SK-N-SH (cell line): ENCODE measurements at regions not wholly inside any gene's neighbourhood (a gene's known extent, or its start where the extent isn't known, plus 50 kb on each side); places are given as distances from the start of the nearest gene placed in this dataset.

Experiments used
- CTCF ChIA-PET: fragments of 300-600, 350-600 bp; formaldehyde crosslinking; extraction: SDS; loops from one replicate; lab custom pipeline; 2021; lab: Yijun Ruan, JAX
- POLR2A ChIA-PET: fragments of 350-600 bp; sonication (Branson Sonifier 250); formaldehyde crosslinking; extraction: SDS; loops from one replicate; lab custom pipeline; 2020; ENCODE audit warnings: antibody characterized with exemption, inconsistent platforms; lab: Yijun Ruan, JAX
- DNase-seq: peaks from one replicate; pipeline ENCODE4 v3.0.0; 2012
- H2AFZ ChIP-seq: fragments of 200-600 bp; sonication (generic); 2 replicates; pipeline ENCODE4 v1.8.1; 2016; ENCODE audit warnings: antibody characterized with exemption, mild to moderate bottlenecking, low read depth
- H3F3A ChIP-seq: fragments of 200-600 bp; sonication (generic); replicated peaks from 2 replicates; pipeline ENCODE3; 2016; ENCODE audit warnings: antibody characterized with exemption, mild to moderate bottlenecking; ENCODE audit not compliant: insufficient read depth
- H3K27ac ChIP-seq, 2 experiments: fragments of 200-500 bp in 1 of 2; fragments of 200-600 bp in 1 of 2; sonication (Bioruptor generic) in 1 of 2; sonication (generic), shearing (Covaris generic) in 1 of 2; 2 replicates each; pipeline versions ENCODE4 v1.5.1 to v1.6.1; 2014 to 2016; ENCODE audit warnings: low read depth in 2 of 2, inconsistent platforms in 1 of 2, low read length in 1 of 2, mild to moderate bottlenecking in 1 of 2, mixed read lengths in 1 of 2
- H3K27me3 ChIP-seq: fragments of 200-600 bp; sonication (generic), shearing (Covaris generic); 2 replicates; pipeline ENCODE4 v1.6.1; 2016; ENCODE audit warnings: mixed run types; ENCODE audit not compliant: insufficient read depth
- H3K36me3 ChIP-seq, 2 experiments: fragments of 200-500 bp in 1 of 2; fragments of 200-600 bp in 1 of 2; sonication (Bioruptor generic) in 1 of 2; sonication (generic) in 1 of 2; replicated peaks in 1 of 2; 2 replicates each; pipeline versions ENCODE3 to v1.5.1; 2014 to 2016; ENCODE audit warnings: low read length in 1 of 2, mild to moderate bottlenecking in 1 of 2; ENCODE audit not compliant: insufficient read depth in 2 of 2, control insufficient read depth in 1 of 2
- H3K4me1 ChIP-seq, 2 experiments: fragments of 200-500 bp in 1 of 2; fragments of 200-600 bp in 1 of 2; sonication (Bioruptor generic) in 1 of 2; sonication (generic), shearing (Covaris generic) in 1 of 2; 2 replicates each; pipeline versions ENCODE4 v1.5.1 to v1.6.1; 2014 to 2016; ENCODE audit warnings: low read depth in 1 of 2, low read length in 1 of 2, mixed run types in 1 of 2; ENCODE audit not compliant: insufficient read depth in 2 of 2, control insufficient read depth in 1 of 2
- H3K4me2 ChIP-seq: fragments of 200-600 bp; sonication (generic), shearing (Covaris generic); 2 replicates; pipeline ENCODE4 v1.6.1; 2017; ENCODE audit warnings: mixed run types
- H3K4me3 ChIP-seq, 2 experiments: fragments of 200-500 bp in 1 of 2; fragments of 200-600 bp in 1 of 2; sonication (Bioruptor generic) in 1 of 2; sonication (generic), shearing (Covaris generic) in 1 of 2; 2 replicates each; pipeline versions ENCODE4 v1.5.1 to v1.8.1; 2014 to 2016; ENCODE audit warnings: low read depth in 2 of 2, inconsistent platforms in 1 of 2, low read length in 1 of 2, mild to moderate bottlenecking in 1 of 2, mixed read lengths in 1 of 2, moderate library complexity in 1 of 2
- H3K79me2 ChIP-seq: fragments of 200-600 bp; sonication (generic); 2 replicates; pipeline ENCODE4 v1.8.1; 2017; ENCODE audit warnings: mild to moderate bottlenecking; ENCODE audit not compliant: insufficient read depth
- H3K9ac ChIP-seq: fragments of 200-600 bp; sonication (generic); 2 replicates; pipeline ENCODE4 v1.6.1; 2017; ENCODE audit warnings: mixed run types
- H3K9me2 ChIP-seq: fragments of 200-600 bp; sonication (generic); 2 replicates; pipeline ENCODE4 v1.6.1; 2017; ENCODE audit warnings: mixed run types
- H3K9me3 ChIP-seq: fragments of 200-600 bp; sonication (generic); 2 replicates; pipeline ENCODE4 v1.6.1; 2017; ENCODE audit warnings: mixed run types, mild to moderate bottlenecking, moderate library complexity
- H4K20me1 ChIP-seq: fragments of 200-600 bp; sonication (generic); 2 replicates; pipeline ENCODE4 v1.6.1; 2017; ENCODE audit warnings: mild to moderate bottlenecking, mixed run types; ENCODE audit not compliant: insufficient read depth
- CHD2 ChIP-seq: fragments of 150-350 bp; IDR thresholded peaks from 2 replicates; pipeline ENCODE4 v1.6.1; 2018; ENCODE audit warnings: low read length; ENCODE audit not compliant: partially characterized antibody
- ELF1 ChIP-seq: IDR thresholded peaks from 2 replicates; pipeline ENCODE4 v1.4.0; 2012
- EZH2phosphoT487 ChIP-seq: fragments of 200-600 bp; sonication (generic); IDR thresholded peaks from 2 replicates; pipeline ENCODE4 v1.6.1; 2017; ENCODE audit warnings: low read depth, mixed run types, mild to moderate bottlenecking, antibody characterized with exemption, moderate library complexity, borderline replicate concordance
- FOSL2 ChIP-seq: IDR thresholded peaks from 2 replicates; pipeline ENCODE4 v1.4.0; 2012; ENCODE audit warnings: low read depth, mild to moderate bottlenecking, moderate library complexity, borderline replicate concordance
- FOXM1 ChIP-seq: IDR thresholded peaks from 2 replicates; pipeline ENCODE4 v1.4.0; 2012; ENCODE audit warnings: low read depth, mild to moderate bottlenecking
- GABPA ChIP-seq: IDR thresholded peaks from 2 replicates; pipeline ENCODE4 v1.4.0; 2012; ENCODE audit warnings: low read depth, mild to moderate bottlenecking
- JUND ChIP-seq: IDR thresholded peaks from 2 replicates; pipeline ENCODE4 v1.4.0; 2012
- MAX ChIP-seq: IDR thresholded peaks from 2 replicates; pipeline ENCODE4 v1.4.0; 2012; ENCODE audit warnings: low read depth
- MEF2A ChIP-seq: IDR thresholded peaks from 2 replicates; pipeline ENCODE4 v1.4.0; 2012; ENCODE audit warnings: low read depth, borderline replicate concordance
- NFIC ChIP-seq: IDR thresholded peaks from 2 replicates; pipeline ENCODE4 v1.4.0; 2012; ENCODE audit warnings: borderline replicate concordance
- NRF1 ChIP-seq: IDR thresholded peaks from 2 replicates; pipeline ENCODE4 v1.6.1; 2012; ENCODE audit warnings: low read depth, mild to moderate bottlenecking, low read length
- POLR2AphosphoS5 ChIP-seq: IDR thresholded peaks from 2 replicates; pipeline ENCODE4 v1.6.1; 2012; ENCODE audit warnings: low read depth, low read length
- RXRA ChIP-seq: IDR thresholded peaks from 2 replicates; pipeline ENCODE4 v1.4.0; 2012; ENCODE audit warnings: low read depth, mild to moderate bottlenecking, borderline replicate concordance
- SIN3A ChIP-seq: IDR thresholded peaks from 2 replicates; pipeline ENCODE4 v1.6.1; 2012; ENCODE audit warnings: low read depth, mild to moderate bottlenecking, low read length, moderate library complexity, borderline replicate concordance
- SMC3 ChIP-seq: IDR thresholded peaks from 2 replicates; pipeline ENCODE4 v1.6.1; 2012; ENCODE audit warnings: low read depth, low read length, improper control_type of control experiment
- TCF12 ChIP-seq: IDR thresholded peaks from 2 replicates; pipeline ENCODE4 v1.4.0; 2012
- TEAD4 ChIP-seq: IDR thresholded peaks from 2 replicates; pipeline ENCODE4 v1.4.0; 2012; ENCODE audit warnings: mild to moderate bottlenecking, borderline replicate concordance; ENCODE audit not compliant: insufficient read depth
- YY1 ChIP-seq: IDR thresholded peaks from 2 replicates; pipeline ENCODE4 v1.4.0; 2012; ENCODE audit warnings: low read depth, mild to moderate bottlenecking
- WGBS: methylation state at CpG from one replicate; pipeline ENCODE4 v1.1.6; 2017; ENCODE audit warnings: low lambda C conversion rate; 5-methylcytosine and 5-hydroxymethylcytosine counted together
- TF ChIP-seq, protein P1 (sequence below): IDR thresholded peaks from 2 replicates; pipeline ENCODE4 v1.6.1; 2012; ENCODE audit warnings: mild to moderate bottlenecking, low read depth, low read length, moderate library complexity
- TF ChIP-seq, protein P2 (sequence below): IDR thresholded peaks from 2 replicates; pipeline ENCODE4; 2012
- TF ChIP-seq, protein P3 (sequence below): fragments of 150-350 bp; IDR thresholded peaks from 2 replicates; pipeline ENCODE4 v1.6.1; 2017; ENCODE audit warnings: antibody characterized with exemption, low read length, low read depth, borderline replicate concordance

DNA sequence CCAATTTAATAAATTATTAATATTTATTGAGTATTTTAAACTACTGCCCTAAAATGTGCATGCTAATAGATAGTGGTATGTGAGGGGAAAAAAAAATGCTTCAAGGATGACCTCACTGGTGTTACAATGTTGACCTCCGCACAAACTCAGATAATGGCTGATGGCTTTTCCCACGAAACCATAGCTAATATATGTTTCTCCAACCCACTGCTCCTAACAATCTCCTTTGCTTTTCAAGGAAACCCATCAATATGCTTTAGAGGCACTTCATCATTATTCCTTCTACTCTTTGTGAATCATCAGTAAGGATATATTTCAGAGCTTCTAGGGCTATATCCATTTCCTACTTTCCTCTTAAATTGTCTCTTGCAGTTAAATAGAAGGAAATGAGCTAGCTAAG, 1752.0 kb upstream of the TENM3 start (continued):
- TF ChIP-seq EZH2phosphoT487, result no peak
- TF ChIP-seq CHD2, result no peak
- TF ChIP-seq TCF12, result no peak

DNA sequence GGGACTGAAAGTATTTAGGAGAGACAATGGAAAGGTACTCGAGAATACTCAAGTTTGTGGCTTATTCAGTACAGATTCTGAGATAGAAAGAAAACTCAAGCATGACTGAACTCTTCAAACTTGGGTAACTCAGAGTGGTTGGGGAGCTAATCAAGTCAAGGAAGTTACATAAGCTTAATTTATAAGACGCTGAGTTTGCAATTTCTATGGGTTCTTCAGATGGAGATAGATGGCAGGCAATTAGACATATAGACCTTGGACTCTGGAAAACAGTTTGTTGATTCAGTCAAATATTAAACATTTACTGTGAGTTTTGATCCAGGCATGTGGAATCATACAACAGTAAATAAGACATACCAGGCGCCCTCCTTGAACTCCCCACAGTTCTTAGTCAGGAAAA, 1749.9 kb upstream of the TENM3 start:
- TF ChIP-seq TCF12 (no peak), GABPA (no peak), POLR2AphosphoS5 (no peak), FOXM1 (no peak), ELF1 (no peak), EZH2phosphoT487 (no peak), NRF1 (no peak), NFIC (no peak), SMC3 (no peak), JUND (no peak), SIN3A (no peak), MAX (no peak), FOSL2 (no peak), MEF2A (no peak), RXRA (no peak), TEAD4 (no peak), YY1 (no peak)
- TF ChIP-seq, protein P1, sequence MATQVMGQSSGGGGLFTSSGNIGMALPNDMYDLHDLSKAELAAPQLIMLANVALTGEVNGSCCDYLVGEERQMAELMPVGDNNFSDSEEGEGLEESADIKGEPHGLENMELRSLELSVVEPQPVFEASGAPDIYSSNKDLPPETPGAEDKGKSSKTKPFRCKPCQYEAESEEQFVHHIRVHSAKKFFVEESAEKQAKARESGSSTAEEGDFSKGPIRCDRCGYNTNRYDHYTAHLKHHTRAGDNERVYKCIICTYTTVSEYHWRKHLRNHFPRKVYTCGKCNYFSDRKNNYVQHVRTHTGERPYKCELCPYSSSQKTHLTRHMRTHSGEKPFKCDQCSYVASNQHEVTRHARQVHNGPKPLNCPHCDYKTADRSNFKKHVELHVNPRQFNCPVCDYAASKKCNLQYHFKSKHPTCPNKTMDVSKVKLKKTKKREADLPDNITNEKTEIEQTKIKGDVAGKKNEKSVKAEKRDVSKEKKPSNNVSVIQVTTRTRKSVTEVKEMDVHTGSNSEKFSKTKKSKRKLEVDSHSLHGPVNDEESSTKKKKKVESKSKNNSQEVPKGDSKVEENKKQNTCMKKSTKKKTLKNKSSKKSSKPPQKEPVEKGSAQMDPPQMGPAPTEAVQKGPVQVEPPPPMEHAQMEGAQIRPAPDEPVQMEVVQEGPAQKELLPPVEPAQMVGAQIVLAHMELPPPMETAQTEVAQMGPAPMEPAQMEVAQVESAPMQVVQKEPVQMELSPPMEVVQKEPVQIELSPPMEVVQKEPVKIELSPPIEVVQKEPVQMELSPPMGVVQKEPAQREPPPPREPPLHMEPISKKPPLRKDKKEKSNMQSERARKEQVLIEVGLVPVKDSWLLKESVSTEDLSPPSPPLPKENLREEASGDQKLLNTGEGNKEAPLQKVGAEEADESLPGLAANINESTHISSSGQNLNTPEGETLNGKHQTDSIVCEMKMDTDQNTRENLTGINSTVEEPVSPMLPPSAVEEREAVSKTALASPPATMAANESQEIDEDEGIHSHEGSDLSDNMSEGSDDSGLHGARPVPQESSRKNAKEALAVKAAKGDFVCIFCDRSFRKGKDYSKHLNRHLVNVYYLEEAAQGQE, result no peak
- TF ChIP-seq, protein P2, sequence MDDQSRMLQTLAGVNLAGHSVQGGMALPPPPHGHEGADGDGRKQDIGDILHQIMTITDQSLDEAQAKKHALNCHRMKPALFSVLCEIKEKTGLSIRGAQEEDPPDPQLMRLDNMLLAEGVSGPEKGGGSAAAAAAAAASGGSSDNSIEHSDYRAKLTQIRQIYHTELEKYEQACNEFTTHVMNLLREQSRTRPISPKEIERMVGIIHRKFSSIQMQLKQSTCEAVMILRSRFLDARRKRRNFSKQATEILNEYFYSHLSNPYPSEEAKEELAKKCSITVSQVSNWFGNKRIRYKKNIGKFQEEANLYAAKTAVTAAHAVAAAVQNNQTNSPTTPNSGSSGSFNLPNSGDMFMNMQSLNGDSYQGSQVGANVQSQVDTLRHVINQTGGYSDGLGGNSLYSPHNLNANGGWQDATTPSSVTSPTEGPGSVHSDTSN, result no peak
- TF ChIP-seq, protein P3, sequence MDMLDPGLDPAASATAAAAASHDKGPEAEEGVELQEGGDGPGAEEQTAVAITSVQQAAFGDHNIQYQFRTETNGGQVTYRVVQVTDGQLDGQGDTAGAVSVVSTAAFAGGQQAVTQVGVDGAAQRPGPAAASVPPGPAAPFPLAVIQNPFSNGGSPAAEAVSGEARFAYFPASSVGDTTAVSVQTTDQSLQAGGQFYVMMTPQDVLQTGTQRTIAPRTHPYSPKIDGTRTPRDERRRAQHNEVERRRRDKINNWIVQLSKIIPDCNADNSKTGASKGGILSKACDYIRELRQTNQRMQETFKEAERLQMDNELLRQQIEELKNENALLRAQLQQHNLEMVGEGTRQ, result no peak
- Histone ChIP-seq H3K9me2 (no peaks in the 10 kb centered on the region), H3K9me3 (no peaks in the 10 kb centered on the region), H3K79me2 (no peaks in the 10 kb centered on the region), H4K20me1 (no peaks in the 10 kb centered on the region), H3K4me2 (no peak overlapping the region), H3F3A (no peaks in the 10 kb centered on the region), H3K36me3 (no peaks in the 10 kb centered on the region), H3K27ac (no peak overlapping the region), H3K4me3 (no peak overlapping the region), H3K4me1 (no peaks in the 10 kb centered on the region), H2AFZ (no peak overlapping the region), H3K27me3 (no peaks in the 10 kb centered on the region), H3K9ac (no peak overlapping the region)
- ChIA-PET CTCF (interaction anchor here (0.9 kb wide), 1 partner anchor 26 kb away, joined by 3 read pairs; no protein-coding TSS in a partner anchor), POLR2A (no interaction called here)
- no peak for DNase-seq
- WGBS, result 0% methylated on average over 3 of the region's 3 CpGs
